ENCODE measurements at regions not wholly inside any gene's neighbourhood (a gene's known extent, or its start where the extent isn't known, plus 50 kb on each side); places are given as distances from the start of the nearest gene placed in this dataset.

GRCh38 chr3:86653661-86654205 lies 337.2 kb downstream of the VGLL3 start:
- no peak for TF ChIP-seq CTCF (IDR thresholded peaks at IDR 0.05; ENCODE audit: insufficient read depth, low read depth, low read length, missing control alignments)
- no peak for DNase-seq (ENCODE audit: low read depth)
- no peak overlapping the region for H3K4me3 ChIP-seq (ENCODE audit: low read length)

GRCh38 chr3:86648087-86648486 lies 342.9 kb downstream of the VGLL3 start:
- no peak for TF ChIP-seq CTCF (IDR thresholded peaks at IDR 0.05; ENCODE audit: insufficient read depth, low read depth, low read length, missing control alignments)
- no peak for DNase-seq (ENCODE audit: low read depth)

GRCh38 chr3:86645756-86646155 lies 345.2 kb downstream of the VGLL3 start:
- TF ChIP-seq CTCF (IDR thresholded peaks at IDR 0.05; ENCODE audit: insufficient read depth, low read depth, low read length, missing control alignments), result no peak
- no peak overlapping the region for H3K4me3 ChIP-seq (ENCODE audit: low read length)
- no peak for DNase-seq (ENCODE audit: low read depth)

More at GRCh38 chr3:86648087-86648486, 342.9 kb downstream of the VGLL3 start:
- no peak overlapping the region for H3K4me3 ChIP-seq (ENCODE audit: low read length)

GRCh38 chr3:86634361-86634760 lies 356.6 kb downstream of the VGLL3 start:
- no peak for TF ChIP-seq CTCF (IDR thresholded peaks at IDR 0.05; ENCODE audit: insufficient read depth, low read depth, low read length, missing control alignments)
- no peak for DNase-seq (ENCODE audit: low read depth)
- H3K4me3 ChIP-seq (ENCODE audit: low read length), result no peak overlapping the region

GRCh38 chr3:86629511-86629910 lies 361.4 kb downstream of the VGLL3 start:
- no peak for DNase-seq (ENCODE audit: low read depth)
- H3K4me3 ChIP-seq (ENCODE audit: low read length), result no peak overlapping the region
- TF ChIP-seq CTCF (IDR thresholded peaks at IDR 0.05; ENCODE audit: insufficient read depth, low read depth, low read length, missing control alignments), result no peak

GRCh38 chr3:86624192-86624591 lies 366.8 kb downstream of the VGLL3 start:
- no peak for TF ChIP-seq CTCF (IDR thresholded peaks at IDR 0.05; ENCODE audit: insufficient read depth, low read depth, low read length, missing control alignments)
- no peak for DNase-seq (ENCODE audit: low read depth)
- H3K4me3 ChIP-seq (ENCODE audit: low read length), result no peak overlapping the region

GRCh38 chr3:86618706-86619105 lies 372.2 kb downstream of the VGLL3 start:
- TF ChIP-seq CTCF (IDR thresholded peaks at IDR 0.05; ENCODE audit: insufficient read depth, low read depth, low read length, missing control alignments), result no peak
- no peak for DNase-seq (ENCODE audit: low read depth)
- H3K4me3 ChIP-seq (ENCODE audit: low read length), result no peak overlapping the region
